SW480 (cell line): ENCODE measurements at regions not wholly inside any gene's neighbourhood (a gene's known extent, or its start where the extent isn't known, plus 50 kb on each side); places are given as distances from the start of the nearest gene placed in this dataset.

ENCODE experiments used
- DNase-seq: peaks from one replicate; pipeline ENCODE4 v3.0.0-alpha.2; 2016; ENCODE audit warnings: low spot score

DNA sequence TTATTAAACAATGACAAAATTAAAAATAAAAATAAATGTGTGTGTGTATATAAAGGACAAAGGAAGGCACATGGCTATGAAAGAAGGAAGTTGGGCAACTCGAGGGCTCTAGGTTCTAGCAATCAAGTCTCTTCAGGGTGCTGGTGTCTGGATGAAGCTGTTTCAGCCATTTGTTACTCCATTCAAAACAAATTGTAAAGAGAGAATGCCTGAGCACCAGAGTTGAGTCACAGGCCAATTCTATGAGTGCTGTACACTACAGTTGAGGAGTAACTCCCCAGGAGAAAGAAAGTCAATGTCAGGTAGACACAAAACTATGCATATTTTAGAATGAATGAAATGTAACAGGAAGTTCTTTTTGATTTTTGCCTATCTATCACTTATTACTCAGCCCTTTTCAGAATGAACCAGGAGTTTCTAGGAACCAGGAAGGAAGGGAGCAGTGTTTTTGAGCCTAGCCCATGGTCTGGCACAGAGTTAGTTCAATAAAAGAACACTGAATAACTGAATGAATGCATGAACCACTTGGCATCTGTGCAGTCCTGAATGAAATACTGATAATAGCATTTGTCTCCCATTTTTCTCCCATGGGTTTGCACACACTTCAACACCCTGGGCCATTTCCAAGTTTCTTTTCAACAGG lies 151.7 kb upstream of the CPEB2 start:
- no peak for DNase-seq

DNA sequence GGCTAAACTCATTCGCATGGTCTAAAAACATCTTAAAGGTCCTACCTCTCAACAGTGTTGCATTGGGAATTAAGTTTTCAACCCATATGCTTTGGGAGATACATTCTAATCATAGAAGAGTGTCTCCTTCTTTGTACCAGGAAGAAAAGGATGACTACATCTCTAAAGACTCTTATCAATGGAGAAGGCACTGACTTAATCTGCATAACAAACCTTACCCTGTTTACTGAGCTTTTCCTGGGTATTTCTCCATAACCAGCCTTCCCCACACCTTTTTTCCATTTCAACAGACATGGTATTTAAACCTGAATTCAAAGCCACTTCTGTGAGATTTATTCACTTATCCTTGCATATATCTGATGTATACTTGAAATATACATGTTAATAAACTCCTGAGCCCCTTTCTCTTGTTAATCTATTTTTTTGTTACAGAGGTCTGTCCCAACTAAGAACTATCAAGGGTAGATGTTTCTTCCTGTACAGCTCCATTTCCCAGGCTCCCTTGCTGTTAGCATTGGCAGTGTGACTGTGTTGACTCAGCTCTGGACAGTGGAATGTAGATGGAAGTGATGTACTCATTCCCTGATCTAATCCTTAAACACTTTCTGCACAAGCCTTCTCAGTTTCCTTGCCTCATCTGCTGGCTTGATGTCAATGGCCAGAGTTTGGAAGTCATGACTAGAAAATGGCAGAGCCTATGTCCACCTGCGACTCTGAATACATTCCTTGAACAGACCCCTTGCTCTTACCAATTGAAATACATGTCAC lies 148.9 kb upstream of the CPEB2 start:
- DNase-seq, result no peak

DNA sequence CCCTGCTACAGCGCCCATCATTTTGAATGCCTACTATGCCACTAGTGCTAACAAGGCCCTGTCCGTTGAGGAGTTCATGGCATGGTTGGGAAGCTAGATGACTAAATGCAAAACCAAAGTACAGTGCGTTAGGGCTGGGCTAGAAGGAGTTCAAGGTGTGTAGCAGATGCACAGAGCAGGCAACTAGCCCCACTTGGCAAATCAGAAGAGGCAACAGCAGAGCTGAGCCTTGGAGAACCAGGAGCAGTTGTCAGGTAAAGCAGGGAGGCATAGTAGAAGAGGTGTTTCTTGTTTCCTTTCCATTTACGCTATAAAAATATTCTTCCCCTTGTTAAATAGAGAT lies 146.6 kb upstream of the CPEB2 start:
- DNase-seq, result no peak

DNA sequence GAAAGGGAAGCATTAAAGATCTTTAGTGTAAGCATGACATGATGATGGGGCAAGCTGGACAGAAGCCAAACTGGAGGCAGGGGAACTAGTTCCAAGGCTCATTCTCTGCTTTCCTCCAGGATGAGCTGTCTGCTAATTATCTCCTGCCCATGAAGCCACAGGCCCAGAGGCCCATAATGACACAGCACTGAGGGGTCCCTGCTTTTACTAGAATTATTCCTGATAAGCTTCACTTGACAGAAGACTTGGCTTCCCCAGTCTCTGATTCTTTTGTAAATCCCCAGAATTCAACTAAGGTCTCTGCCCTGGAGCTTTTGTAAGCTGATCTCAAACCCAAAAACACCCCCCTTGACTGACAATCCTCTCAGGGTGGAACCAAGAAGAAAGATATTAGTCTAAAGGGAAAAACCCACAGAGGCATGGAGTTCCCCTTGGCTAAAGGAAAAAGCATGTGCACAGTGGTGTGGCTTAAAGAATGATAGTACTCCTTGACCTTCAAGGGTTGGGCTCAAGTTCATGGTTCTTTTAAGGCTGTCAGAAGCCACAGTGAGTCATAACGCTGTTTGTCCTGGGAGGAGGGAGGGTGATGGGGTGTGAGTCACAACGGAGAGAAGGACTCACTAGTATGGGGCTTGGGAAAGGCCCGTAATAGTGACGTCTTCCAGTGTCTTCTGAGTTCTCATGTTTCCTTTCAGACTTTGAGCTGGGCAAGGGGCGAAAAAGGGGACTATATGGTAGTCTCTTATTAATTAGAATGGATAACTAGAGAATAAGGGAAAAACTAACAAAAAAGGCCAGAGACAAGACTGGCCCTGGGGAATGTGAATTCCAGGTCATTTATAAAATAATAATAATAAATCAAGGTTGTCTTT lies 146.0 kb upstream of the CPEB2 start:
- DNase-seq, result peak; percentile 83

DNA sequence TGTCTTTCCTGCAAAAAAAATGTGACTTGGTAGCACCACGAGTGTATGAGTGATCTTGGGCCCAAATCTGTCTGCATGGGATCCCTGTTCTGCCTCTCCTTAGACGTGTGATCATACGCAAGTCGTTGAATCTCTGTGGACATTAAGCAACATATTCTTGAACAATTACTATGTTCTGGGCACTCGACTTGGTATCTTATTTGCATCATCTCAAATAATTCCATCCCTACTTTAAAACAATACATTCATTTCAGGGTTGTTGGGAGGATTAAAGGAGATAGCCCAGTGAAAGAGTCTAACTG lies 145.4 kb upstream of the CPEB2 start:
- no peak for DNase-seq

DNA sequence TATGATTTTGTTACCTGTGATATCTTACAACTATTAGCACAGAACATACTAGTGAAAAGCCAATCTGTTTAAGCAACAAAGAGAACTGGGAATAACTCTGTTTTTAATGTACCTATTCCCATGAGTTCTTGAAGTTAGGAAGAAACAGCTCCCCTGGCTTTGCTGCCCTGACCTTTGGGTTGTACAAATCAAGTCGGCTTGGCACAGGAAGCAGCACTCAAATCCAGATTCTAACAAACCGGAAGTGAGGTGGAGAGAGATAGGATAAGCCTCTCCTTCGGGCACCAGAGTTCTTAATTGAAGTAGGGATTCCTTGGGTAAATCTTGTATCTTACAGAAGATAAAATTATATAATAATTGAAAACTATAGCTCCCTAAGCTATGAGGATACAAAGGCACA lies 144.8 kb upstream of the CPEB2 start:
- DNase-seq, result no peak

DNA sequence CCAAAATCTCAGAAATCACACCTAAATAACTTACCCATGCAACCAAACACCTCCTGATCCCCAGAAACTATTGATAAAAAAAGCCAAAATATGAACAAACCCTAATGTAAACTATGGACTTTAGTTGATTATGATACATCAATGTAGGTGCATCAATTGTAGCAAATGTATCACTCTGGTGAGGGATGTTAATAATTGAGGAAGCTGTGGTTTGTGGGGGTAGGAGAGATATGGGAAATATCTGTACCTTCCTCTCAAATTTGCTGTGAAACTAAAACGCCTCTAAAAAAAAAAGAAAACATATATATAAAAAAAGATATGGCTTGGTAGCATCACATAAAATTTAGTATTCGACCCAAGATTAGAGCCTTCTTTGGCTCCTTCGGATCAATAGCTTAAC lies 144.3 kb upstream of the CPEB2 start:
- no peak for DNase-seq

DNA sequence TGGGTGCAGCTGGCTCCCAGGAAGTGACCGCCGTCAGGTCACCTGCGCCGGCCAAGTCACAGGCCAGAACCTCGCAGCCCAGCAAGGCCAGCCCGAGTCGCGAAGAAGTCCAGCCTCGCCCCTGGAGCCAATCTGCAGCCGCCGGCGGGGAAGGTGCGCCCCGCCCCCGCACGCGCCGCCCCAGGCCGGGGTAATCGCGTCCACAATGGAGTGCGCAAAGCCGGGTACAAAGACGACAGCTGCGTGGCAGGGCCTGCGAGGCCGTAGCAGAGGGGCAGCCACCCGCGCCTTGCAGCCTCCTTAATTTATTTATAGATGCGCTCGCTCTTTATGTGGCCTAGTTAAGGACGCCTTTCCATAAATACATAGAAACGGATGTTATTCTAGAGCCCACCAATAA lies 139.4 kb upstream of the CPEB2 start:
- DNase-seq, result no peak

DNA sequence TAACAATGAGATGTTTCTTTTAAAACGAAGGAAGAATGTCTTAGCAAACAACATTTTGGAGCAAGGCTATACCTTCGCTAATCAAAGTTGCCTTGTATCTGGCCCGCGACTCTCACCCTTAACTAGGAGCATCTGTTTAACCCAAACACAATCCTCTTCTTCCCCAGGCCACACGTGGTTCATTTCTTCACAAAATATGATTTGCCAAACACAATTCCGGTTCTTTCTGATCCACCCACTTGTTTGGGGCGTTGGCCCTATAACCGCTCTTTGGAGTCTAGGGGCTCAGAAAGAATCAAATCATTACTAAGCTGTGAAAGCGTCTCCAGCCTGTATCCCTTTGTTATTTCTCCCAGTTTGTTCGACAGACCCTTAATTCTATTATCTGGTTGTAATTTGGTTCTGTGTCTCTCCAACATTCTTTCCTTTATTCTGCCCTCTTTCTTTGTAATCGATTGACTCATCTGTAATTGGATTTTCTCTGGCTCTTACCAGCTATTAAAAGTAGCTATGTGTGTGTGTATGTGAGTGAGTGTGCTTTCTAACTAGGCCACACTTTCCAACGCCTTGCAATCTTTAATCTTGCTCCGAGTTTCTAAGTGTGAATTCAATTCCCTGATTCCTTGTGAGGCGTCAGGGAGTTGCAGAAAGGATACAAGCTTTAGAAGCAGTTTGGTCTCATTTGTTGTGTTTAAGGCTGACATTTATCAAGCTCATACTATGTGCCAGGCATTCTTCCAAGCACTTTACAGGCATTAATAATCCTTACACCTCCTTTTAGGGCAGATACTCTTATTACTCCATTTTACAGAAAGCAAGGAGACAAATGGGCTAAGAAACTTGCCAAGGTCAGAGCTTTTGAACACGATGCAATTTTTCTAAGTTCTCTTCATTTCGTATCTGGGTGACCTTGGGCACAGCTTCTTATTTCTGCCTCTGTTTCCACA lies 138.6 kb upstream of the CPEB2 start:
- no peak for DNase-seq

DNA sequence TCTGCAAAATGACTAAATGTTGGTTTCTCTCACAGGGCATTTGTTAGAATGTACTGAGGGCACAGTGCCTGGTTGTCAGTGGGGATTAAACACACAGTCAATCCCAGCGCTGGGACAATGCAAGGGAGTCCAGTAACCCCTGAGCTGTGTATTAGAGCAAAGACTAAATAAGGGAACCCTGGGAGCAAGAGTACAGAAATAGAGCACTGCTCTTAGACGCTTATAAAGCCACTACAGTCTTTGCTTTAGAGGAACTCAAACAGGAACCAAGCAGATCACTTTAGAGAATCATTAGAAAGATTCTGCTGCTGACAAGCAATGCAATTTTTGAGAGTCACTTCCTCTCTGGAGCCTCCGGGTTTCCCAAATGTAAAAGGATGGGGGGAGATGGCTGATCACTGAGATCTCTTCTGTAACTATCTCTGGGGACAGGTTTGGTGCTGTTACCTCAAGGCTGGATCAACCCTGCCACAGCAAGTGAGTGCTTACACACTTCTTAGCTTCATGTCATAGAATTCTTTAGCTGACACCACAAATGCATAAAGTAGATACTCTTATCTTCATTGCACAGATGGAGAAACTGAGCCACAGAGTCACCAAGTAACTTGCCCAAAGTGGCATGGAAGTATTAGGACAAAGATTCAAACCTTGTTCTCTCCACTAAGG lies 137.8 kb upstream of the CPEB2 start:
- DNase-seq, result no peak

DNA sequence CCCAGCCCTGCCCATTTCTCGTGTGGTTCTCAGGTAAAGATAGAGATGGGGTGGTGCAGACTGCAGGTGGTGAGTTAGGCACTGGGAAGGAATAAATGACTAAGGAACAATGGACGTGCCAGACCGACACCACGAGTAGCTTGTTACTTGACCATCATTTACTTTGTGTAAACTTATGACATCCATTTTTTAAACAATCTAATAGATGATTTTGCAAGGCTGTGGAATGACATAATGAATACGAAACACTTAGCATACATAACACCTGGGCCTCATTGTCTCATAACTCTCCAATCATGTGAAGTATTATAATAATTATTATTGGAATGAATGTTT lies 137.3 kb upstream of the CPEB2 start:
- no peak for DNase-seq

DNA sequence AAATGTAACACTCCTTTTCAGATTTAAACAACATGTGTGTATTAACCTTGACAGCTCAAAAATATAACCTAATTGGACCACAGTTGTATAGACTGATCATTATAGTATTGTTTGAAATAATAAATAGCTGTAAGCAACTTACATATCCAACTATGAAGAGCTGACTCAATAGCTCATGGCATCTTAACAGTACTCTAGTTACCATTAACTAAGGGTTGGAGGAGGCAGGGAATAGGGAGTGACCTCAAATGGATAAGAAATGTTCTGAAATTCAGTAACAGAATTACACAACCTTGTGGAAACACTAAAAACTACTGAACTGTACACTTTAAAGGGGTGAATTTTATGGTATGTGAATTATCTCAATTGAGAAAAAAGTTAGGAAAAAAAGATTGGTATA lies 136.5 kb upstream of the CPEB2 start:
- DNase-seq, result no peak

DNA sequence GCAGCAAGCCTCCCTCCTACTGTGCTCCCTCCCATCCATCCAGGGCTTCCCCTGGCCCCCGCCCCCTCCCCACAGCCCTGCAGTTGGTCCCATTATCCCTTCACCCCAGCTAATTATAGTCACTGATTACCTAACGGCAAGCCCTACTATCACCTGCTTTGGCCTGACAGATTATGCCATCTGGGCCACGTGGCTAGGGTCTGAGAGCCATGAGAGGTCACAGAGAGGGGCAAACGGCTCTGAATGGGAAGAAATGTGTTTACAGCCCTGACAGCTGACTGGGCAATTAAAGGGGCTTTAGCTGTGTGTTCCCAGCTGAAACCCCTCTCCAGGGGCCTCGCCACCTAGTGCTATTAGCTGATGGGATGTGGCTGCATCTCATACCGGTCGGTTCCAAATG lies 134.4 kb upstream of the CPEB2 start:
- no peak for DNase-seq

DNA sequence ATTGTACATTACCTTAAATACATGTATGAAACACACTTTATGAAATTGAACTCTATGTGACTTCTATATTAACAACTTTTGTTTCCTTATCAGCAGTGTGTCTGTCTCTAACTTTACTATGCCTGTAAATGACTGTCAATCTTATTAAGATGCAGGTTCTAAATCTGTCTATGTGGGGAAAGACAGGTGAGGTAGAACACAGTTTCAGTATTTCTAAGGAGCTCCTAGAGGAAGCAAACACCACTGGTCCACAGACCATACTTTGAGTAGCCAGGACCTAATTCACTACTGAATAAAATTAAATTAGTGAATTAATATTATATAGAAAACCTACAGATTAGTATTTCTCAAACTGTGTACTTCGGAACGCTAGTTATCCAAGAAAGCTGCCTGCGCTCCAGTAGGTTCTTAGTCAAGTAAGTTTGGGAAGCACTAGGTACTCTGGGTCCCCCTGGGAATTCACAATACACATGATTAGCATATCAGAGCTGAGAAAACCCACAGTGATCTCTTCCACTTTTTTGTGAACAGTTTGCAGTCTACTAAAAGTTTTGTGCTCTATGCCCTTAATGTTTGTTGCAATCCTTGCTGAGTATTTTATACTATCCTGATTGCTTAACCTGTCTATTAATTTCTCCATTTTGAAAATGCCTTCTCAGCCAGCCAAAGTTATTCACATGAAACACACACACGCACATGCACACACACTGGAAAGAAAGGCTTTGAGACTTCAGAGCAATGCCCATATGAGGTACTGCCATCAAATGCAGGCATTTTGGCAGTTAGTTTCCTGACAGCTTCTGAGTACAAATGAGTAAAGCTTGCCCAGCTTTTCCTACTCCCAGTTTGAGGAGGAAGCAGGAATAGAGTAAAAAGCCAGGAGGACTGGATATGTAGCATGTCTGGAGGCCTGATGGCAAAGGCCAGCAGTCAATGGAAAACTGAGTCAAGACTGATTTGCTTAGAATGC lies 133.6 kb upstream of the CPEB2 start:
- DNase-seq, result no peak

DNA sequence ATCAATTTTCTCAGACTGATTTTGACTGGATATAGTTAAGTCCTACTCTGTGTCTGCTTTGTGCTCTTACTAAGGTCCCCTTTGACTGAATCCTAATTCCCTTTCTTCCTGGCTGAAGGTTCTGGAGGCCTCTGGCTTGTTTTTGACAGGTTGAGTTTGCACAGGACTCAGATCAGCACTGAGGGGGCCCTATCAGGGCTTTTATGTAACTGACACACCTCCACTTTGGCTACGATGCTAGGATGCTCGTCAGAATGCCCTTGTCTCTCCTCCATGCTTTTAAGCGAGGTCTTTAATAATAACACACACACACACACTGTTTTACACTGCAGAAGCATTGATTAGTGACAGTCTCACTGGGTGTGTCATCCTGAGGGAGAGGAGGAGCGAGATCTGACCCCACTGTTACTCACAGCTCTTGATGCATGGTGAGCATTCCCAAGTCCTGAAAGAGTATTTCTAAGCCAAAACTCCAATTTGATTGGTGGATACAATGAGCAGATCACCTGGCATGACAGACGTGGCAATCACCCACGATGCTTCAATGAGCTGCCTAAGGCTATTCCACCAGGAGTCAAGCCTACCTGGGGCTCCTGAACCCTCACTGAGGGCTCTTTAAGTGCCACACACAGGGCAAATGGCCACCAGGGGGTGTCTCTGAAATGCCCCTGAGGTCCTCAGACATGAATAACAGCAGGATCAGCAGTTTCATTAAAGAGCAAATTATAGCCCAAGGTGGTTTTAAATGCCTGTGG lies 130.4 kb upstream of the CPEB2 start:
- peak; percentile 15 for DNase-seq

DNA sequence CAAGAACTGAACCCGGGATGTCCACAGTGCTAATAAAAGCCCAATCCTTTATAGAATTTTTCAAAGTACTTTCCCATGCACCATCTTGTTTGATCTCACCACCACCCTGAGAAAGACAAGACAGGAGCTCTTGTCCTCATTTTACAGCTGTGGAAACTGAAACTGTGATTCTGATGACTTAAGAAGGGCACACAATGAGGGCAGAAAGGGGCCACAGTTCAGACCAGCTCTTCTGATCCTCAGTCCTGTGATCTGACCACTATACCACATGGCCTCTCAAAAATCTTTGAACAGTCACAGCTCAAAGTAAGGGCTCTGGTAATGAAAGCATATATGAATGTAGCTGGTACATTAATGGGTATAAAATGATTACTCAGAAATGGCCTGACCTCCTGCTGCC lies 127.3 kb upstream of the CPEB2 start:
- DNase-seq, result no peak

DNA sequence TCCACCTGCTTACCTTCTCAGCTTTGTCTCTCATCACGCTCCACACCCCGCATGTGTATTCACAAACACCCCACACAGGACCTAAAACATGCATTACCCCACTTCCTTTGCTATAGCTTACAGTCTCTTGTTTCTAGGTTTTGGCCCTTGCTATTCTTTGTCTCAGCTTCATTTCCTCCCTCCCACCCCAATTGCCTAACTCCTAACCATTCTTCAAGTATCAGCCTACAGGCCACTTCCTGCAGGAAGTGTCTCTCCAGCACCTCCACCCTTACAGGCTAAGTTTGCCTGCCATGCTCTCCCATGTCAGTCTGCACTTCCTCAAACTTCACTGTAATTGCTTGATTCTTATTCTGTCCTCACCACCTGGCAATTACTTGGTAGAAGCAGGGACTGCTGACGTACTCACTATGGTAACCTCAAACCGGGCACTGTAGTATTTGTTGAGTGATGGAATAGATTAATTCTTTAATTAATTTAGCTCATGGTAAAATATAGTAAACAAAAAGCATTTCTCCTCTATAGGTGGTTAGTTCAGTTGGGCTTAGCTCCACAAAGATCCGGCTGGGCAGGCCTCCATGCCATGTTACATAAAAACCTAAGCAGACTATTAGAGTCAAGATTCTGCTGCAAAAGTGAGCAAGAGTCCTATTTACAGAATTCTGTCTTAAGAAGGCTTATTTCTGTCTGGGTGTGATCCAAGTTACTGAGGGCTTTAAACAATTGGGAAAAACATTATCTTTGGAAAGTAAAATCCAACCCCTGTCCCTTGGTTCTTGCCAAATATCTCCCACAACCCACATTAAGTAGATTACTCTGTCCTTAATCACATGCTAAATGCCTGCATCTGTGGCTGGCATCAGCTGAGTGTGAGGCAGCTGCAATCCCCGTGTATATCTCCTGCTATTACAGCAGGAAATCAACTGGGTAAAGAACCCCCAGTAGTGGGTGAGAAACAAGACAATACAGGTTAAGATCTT lies 124.7 kb upstream of the CPEB2 start:
- DNase-seq, result no peak

DNA sequence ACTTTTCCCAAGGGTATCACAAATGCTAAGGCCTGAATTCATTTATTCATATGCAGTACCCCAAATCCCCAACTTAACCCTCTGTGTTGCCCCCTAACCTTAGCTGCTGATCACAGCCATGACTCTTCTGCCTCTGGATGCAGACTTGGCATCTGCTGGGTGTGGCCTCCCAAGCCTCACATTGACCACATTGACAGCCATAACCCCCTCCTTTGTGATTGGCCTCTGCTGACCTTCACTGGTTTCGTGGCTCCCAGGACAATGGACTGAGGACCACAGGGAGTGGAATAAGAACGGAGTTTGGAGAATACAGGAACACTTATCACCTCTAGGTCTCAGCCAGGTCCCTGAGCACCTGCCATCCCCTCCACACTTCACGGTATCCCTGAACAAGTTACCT lies 123.6 kb upstream of the CPEB2 start:
- DNase-seq, result no peak

DNA sequence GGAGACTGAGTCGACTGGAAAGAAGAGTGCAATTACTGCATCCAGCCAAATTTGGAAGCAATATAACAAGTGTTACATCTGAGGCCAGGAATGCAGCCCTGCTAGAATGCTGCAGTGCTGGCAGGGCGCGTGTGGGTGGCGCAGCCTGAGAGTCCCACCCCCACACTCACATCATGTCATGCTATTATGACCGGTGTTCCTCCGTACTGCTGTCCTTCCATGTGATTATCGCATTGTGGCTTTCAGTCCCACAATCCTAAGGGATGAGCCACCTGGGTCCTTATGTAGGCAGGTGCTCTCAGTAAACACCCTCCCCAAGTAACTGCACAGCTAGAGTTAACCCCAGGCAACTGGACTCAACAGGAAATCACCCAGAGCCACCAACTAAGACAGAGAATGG lies 122.6 kb upstream of the CPEB2 start:
- peak; percentile 5 for DNase-seq
